HG03196 (cell line): ENCODE measurements at regions not wholly inside any gene's neighbourhood (a gene's known extent, or its start where the extent isn't known, plus 50 kb on each side); places are given as distances from the start of the nearest gene placed in this dataset.

Experiments
- ATAC-seq: cut with Tn5 transposase; IDR thresholded peaks from one replicate; pipeline ENCODE4 v1.9.1; 2021; ENCODE audit not compliant: unreplicated experiment

DNA sequence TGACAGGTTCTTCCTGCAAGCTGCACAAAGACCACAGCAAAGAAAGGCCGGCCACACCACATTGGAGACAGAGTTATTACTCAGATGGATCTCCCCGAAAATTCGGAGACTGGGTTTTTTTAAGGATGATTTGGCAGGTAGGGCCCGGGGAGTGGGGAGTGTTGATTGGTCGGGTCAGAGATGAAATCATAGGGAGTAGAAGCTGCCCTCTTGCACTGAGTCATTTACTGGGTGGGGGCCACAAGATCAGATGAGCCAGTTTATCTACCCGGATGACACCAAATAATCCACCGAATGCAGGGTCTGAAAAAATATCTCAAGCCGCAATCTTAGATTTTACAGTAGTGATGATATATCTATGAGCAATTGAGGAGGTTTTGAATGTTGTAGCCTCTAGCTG lies 401.8 kb upstream of the FAT3 start:
- ATAC-seq, result no peak

DNA sequence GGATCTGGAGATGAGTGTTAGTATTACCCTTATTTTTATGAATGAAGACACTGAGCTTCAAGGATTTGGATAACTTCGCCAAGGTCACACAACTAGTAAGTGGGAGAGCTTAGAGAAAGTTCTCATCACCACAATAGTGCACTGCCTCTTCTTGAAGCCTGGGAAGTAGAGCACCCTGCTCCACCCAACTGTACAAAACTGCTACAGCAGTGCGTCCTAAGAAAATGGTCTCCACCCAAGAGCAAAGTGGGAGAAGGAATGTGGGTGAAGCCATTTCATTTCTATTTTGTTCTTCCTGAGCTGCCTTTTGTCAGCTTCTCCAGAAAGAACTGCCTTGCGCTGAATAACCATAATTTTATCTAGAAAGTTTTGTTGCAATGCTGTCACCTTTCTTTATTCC lies 403.9 kb upstream of the FAT3 start:
- ATAC-seq, result no peak

DNA sequence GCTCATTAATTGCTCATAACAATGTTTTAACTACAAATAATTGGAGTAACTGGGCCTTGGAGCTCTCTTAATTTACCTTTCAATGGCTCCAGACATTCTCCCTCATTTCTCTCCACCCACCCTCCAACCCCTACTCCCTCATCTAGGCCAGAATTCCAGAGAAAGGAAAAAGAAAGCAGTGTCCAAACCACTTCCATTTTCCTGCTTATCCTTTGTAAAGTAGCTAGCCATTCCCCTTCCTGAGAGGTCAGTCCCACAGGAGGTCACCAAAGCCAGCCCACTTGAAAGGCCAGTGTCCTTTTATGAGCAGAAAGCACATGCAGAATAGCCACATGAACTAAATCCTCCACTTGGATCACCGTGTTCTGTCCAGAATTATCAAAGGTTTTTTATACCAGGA lies 404.8 kb upstream of the FAT3 start:
- ATAC-seq, result no peak

DNA sequence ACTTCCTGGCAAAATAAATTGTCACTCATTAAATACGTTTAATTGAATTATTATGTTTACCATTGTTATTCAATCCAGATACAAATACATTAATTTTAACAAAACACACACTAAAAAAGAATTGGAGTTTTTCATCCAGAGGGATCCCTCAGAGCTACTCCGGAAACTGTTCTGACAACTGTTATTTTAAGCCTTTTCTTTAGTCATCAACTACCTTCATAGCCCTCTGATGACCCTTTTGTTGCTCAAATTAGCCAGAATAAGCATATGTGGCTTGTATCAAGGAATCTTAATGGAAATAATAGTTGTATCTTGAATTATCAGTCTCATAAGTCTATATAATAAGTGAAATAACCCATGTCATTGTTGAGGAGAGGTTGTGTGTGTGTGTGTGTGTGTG lies 405.4 kb upstream of the FAT3 start:
- no peak for ATAC-seq

DNA sequence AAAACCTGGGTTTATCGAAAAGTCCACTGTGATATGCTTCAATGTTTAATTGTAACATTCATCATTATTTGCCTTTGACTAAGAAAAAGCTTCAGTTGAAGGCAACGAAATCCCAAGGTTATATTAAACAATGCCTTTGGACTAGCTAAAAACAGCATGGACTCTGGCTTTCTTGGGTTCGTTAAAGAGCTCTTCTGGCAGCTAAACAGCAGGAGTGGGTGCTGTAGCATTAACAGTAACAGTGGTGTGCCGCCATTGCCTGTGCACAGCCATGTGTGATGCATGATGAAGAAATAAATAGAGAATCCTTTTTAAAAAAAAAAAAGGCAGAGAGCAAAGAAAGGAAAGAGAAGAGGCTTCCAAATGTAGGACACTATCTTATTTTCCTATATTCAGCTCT lies 406.6 kb upstream of the FAT3 start:
- no peak for ATAC-seq

DNA sequence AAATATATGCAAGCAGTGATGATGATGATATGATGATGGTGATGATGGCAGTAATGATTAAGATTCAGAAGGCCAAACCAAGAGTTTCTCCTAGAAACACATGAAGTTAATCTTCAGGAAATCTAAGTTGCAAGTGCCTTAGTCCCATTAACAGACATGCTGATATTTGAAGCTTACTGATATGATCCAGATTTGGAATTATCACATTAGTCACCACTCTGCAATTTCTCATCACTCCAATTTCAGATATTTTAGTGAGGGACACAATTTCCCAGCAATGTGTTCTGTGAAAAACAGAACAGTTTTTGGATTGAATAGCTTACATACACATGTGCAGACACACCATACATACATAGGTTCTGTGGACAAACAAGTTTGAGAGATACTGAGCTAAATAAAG lies 411.4 kb upstream of the FAT3 start:
- no peak for ATAC-seq

DNA sequence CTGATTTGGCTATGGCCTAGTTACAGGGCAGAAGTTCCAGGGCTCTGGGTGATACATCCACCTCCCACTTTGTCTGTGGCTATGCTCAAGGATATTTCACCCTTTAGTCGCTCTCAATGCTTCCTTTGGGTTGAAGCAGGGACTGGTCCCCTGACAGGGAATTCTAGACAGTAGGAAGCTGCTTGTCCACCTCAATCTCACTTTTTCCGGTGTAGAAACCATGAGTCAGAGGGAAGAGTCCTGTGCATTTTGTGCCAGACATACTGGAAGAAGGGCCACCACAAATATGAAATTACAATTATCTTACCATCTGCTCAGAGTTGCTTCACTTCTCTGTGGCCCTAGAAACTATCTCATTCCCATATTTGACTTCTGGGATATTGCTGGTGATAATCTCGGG lies 413.7 kb upstream of the FAT3 start:
- no peak for ATAC-seq

DNA sequence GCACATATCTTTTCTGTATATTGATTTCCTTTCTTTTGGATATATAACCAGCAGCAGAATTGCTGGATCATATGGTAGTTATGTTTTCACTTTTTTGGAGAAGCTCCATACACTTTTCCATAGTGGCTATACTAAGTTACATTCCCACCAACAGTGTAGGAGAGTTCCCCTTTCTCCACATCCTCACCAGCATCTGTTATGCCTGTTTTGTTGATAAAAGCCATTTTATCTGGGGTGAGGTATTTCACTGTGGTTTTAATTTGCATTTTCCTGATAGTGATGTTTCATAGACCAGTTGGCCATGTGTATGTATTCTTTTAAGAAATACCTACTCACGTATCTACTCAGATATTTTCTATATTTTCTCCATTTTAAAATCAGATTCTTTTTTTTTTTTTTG lies 419.3 kb upstream of the FAT3 start:
- ATAC-seq, result no peak

DNA sequence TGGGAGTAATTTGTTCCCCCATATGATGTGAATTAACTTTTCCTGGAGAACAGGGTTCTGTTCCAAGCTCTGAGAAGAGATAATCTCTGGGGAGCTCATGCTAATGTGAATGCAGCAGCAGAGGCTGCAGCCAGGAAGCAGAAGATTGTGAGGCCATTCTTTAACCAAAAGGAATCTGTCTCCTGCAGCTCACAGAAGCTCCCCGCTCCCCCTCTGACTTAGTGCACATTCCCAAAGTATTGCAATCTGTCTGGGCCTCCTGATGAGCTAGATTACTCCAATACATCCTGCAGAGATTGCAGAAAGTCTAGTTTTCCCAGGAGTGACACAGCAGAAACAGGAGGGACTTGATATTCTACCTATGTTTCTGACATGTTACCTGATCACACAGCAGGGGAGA lies 420.6 kb upstream of the FAT3 start:
- ATAC-seq, result no peak

DNA sequence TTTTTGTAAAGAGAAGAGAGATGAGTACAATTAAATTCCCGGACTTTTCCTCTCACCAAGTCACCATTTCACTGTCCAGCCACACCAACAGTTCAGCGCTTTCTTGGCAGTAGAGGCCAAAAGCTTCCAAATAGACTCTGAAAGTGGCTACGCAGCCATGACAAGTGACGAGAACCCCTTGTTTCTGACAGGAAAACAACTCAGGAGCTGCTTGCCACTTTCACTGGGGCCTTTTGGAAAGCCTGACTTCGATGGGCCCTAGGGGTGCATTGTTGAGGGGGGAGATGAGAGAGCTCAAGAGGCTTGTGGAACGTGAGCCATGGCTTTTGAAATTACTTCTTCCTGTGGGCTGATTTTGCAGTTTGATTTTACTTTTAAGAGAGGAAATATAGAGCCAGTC lies 422.1 kb upstream of the FAT3 start:
- no peak for ATAC-seq

DNA sequence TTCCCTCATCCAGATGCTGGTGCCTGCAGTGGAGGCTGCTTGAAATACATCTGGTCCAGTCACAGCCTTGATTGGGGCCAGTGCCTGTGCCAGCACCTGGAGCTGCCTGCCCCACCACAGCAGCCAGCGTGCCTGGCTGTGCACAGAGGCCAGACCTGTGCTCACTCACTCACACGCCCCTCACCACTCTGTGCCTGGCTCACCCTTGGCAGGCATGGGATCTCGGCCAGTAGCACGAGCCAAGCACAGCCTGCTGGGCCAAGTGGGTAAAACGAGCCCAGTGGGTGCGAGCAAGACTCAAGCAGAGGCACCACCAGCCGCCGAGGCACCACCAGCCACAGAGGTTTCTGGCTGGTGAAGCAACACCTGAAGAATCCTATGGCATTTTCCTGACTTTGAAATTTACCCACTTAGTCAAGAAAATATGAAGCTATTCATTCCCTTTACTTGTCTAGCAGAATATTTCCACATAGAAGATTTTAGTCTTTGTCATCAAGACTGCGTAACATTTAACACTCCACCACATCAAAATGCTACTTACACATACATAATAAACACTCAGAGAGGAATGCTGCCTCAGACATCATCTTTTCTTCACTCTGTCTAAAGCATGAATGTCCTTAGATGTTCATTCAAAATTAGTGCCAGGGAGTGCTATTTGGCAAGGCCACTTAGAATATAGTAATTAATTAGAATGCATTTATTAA lies 424.3 kb upstream of the FAT3 start:
- no peak for ATAC-seq

DNA sequence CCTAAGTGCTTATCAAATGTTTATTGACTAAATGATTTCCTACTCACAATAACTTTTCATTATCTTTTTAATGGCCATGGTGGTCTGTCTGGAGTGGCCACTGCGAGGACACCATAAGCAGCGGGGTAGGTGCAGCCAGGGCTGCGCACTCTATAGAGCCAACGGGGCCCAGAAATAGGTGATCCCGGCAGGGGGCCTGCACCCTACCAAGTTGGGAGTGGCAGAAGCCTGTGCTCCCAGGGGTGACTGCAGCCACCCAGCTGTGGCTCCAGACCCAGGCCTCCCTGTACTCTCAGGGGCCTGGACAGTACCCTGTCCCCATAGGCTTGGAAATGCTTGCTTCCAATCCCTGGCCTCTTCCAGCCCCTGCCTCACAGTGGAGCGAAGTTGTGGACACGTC lies 426.4 kb upstream of the FAT3 start:
- no peak for ATAC-seq

DNA sequence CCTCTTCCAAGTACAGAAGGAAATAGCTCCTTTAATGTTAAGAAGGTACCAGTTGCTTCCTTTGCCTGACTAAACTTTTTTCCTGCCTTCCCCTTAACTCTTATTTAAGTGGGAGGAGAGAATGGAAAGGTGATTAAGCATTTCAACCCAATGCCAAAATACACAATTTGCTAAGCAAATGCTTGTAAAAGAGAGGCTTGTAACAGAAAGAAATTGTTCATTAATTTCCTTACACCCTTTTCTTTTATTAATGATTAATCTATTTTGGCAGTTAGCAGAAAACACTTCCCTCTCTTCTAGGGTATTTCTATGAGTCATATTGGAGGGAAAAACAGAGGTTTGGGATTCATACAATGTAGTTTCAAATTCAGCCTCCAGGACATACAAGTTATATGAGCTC lies 427.6 kb upstream of the FAT3 start:
- no peak for ATAC-seq

DNA sequence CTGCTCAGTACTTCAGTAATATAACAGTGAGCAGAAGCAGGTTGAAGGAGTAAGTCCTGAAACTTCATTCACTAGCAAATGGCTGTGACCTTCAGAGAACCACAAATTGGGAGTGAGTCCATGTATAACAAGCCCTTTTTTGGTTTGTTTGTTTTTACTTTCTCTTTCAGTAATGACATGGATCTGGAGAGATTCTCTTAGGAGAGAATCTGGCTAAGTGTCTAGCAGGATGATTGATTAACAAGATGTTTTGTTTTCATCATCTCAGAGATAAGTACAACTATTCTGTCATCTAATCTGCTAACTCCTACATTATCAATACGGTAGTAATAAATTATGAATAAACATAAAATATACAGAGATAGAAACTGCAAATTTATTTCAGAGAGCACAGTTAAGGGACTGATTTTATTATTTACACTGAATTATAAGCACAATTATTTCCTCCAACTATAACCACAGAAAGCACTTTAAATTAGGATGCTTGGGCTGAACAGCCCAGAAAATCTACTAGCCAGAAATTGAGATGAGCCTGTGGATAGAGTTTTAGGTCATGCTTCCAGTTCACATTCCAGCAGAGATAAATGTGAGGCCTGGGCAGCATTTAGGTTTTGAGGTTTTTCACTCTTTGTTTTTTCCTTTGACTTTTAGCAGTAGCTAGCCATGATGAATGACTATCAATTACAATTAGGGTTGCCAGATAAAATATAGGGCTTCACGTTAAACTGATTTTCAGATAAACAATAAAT lies 429.3 kb upstream of the FAT3 start:
- ATAC-seq, result no peak

DNA sequence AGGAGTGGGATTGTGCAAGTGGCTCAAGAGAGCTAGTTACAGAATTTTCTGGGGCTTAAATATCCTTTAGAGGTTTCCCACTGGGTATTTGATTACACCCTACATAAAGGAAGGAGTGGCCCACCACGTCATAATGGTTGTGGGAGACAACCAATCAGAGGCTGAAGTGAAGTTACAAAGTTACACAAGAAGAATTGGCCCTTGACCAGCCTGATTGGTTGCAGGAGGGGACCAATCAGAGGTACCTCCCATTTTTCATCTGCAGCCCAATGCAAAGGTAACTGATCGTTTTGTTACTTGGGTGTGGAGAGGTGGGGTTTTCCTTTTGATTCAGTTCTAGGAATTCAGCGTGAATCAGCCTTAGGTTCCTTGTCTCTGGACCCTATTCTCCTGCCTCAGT lies 430.5 kb upstream of the FAT3 start:
- no peak for ATAC-seq

DNA sequence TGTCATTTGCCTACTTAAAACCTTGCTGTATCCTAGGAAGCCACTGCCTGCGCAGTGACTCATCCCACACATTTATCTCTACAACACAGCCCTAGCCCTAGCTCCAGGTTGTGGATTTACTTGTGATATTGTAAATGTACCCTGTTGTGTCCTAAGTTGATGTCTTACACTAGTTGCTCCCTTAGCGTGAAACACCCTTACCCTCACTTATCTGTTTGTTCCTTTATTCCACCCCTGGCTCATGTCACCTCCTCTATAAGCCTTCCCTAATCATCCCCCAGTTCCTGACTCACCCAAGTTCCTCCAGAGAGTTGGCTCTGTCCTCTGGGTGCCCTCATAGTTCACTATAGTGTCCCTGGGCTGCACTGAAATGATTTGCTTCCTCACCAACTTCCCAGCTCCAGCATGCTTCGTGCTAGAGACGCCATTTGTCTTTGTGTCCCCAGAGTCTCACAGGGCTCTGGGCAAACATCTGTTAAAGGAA lies 431.8 kb upstream of the FAT3 start:
- ATAC-seq, result no peak

DNA sequence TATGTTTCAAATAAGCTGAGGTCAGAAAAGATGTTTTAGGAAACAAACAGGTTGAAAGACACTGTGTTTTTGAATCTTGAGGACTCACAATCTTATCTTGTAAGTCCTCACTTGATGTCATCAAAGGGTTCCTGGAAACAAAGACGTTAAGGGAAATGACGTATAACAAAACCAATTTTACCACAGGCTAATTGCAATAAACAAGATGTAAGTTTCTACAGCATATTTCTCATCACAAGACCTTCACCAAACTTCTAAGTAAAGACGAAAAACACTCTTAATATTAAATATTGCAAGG lies 433.5 kb upstream of the FAT3 start:
- ATAC-seq, result no peak

DNA sequence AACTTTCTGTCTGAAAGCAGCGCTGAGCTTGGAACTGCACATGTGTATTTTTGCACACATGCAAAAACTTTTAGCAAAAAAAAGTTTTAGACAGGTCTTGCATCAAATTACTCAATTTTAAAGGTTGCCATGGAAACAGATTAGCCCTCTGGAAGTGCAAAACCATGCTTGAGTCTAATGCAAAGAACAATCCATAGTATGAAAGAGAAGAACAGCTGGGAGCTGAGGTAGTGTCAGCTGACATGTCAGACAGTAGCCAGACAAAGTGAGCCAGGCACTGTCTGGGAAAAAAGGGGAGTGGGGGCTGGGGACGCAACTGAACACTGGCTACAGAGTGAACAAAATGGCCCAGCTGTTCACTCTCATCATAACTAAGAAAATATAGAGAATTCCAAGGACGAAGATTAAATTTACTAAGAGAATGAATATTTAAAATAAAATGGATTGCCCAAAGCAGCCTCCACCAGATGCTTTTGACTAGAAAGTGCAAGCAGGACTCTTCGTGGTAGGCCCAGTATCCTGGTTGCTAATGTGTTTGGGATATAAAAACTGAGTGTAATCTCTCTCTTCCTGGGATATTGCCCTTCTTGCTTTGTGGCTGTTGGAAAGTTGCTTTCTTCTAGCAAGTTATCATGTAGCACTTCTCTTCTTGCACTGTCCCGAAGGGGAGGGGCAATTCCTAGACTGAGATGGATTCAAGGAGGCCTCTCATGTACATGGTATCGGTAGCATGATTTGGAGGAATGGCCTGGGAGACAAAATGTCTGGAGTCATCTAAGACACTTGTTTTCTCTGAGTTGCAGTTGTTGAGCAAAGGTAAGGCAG lies 434.1 kb upstream of the FAT3 start:
- ATAC-seq, result no peak

DNA sequence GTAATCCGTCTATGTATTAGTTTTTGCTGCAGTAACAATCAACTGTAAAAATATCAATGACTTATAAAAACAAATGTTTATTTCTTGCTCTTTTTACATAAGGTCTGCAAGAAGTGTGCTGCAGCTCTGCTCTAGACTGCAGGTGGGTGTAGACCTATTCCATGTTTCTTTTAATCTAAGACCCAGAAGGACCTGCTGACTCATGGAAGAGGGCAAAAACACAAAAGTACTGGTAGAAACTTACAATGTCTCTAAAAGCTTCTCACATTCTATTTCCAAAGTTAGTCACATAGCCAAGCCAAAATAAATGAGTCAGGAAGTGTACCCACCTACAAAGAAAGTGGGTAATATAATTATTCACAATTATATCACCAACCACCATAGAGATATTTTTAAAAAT lies 435.9 kb upstream of the FAT3 start:
- ATAC-seq, result no peak

DNA sequence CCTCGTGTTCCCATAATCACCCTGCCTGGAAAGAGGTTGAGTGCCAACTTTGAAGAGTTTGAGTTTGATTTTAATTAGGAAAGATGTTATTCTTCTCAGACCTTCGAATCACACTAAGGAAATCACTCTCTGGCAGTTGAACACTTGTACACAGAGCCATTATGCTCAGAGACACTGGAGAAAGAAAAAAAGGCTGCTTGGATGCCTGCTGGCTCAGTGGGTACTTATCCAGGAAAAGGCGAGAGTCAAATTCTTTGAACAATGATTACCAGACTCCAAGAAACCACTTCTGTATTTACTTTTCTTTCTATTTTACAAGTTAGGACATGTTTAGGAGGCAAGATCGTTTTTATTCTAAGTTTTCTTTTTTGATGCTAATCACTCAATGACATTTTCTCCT lies 438.5 kb upstream of the FAT3 start:
- ATAC-seq, result no peak

DNA sequence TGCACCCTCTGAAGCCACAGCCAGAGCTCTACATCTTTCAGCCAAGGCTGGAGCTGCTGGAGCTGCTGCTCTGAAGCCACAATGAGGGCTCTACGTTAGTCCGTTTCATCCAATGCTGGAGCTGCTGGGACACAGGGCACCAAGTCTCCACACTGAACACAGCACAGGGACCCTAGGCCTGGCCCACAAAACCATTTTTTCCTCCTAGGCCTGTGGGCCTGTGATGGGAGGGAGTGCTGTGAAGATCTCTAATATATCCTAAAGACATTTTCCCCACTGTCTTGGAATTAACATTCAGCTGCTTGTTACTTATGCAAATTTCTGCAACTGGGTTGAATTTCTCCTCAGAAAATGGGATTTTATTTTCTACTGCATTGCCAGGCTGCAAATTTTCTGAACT lies 441.4 kb upstream of the FAT3 start:
- no peak for ATAC-seq

DNA sequence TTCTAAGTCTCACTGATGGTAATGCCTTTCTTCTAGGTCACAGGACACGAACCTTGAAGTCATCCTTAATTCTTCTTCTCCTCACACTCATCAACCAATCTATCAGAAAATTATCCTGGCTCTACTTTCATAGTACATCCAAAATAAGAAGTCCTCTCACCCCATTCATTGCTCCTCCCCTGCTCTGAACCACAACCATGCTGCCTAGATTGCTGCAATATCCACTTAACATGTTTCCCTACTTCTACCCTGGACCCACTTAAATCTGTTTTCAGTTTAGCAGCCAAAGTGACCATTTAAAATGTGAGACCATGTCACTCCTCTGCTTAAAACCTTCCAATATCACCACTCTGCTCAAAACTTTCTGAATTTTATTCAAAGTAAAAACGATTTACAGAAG lies 445.9 kb upstream of the FAT3 start:
- no peak for ATAC-seq
